Adrenal gland (tissue), 5 donors: ENCODE measurements at regions not wholly inside any gene's neighbourhood (a gene's known extent, or its start where the extent isn't known, plus 50 kb on each side); places are given as distances from the start of the nearest gene placed in this dataset.

Source experiments
- CTCF ChIP-seq, 6 experiments: fragments of 450-650 bp in 4 of 6; fragments of 200-600 bp in 2 of 6; sonication (generic) in 1 of 6; IDR thresholded peaks; 1 replicate in 5 of 6; 2 replicates in 1 of 6; pipeline versions ENCODE4 v1.5.1 to v1.8.0; 2016 to 2021; ENCODE audit warnings: antibody characterized with exemption in 6 of 6, mild to moderate bottlenecking in 2 of 6, moderate library complexity in 1 of 6
- POLR2A ChIP-seq, 2 donors: fragments of 450-650 bp; IDR thresholded peaks; one replicate each; pipeline ENCODE4 v1.6.1; 2017; ENCODE audit warnings: antibody characterized with exemption in 2 of 2, mild to moderate bottlenecking in 2 of 2, moderate library complexity in 1 of 2
- donor health status: DM: no; HTN: no; CAD: no.

- TF ChIP-seq CTCF (IDR thresholded peaks at IDR 0.05) (no peak), POLR2A (IDR thresholded peaks at IDR 0.05) (no peak)
These were observed 1743.8 kb upstream of the PCDH7 start for GRCh38 chr4:28976369-28976768.
